ENCODE measurements at regions not wholly inside any gene's neighbourhood (a gene's known extent, or its start where the extent isn't known, plus 50 kb on each side); places are given as distances from the start of the nearest gene placed in this dataset.

DNA sequence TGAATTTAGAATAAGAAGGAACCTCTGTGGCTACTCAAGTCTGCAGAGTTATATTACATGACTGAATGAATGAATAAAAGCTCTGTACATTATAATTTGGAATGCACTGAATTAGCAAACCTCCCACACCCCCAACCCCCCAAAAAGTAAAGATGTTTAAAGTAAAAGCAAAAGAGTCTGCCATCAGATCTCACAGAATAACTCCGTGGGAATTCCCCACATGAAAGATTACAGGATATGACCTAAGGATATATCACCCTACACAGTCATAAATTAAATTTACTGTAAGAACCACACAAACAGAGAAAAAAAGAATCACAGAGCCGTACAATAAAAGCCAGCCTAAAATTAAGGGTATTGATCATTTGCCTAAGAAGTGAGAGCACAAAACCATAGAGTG lies 587.3 kb downstream of the PTPRC start:
- ATAC-seq (peak; percentile 94), DNase-seq (ENCODE audit: low read depth, low spot score) (peak; percentile 16), FAIRE-seq (no peak)
- Histone ChIP-seq H3K27ac (ENCODE audit: control insufficient read depth, insufficient read depth) (peak overlapping the region; percentile 52; the same call in 1 of the 2 replicates), H2AFZ (ENCODE audit: control insufficient read depth, low read depth, low read length) (peak overlapping the region; percentile 94), H3K36me3 (ENCODE audit: control insufficient read depth in 2 of 2, insufficient read depth in 2 of 2, low read length in 1 of 2) (no peaks in the 10 kb centered on the region), H3K4me3 (no peak overlapping the region), H3K4me2 (ENCODE audit: control insufficient read depth, insufficient read depth) (peak overlapping the region; percentile 50), H3K79me2 (ENCODE audit: control insufficient read depth, insufficient read depth, low read length) (no peaks in the 10 kb centered on the region), H3K9me3 (replicated peaks; ENCODE audit: control insufficient read depth, insufficient read depth, low read length) (no peaks in the 10 kb centered on the region), H3K27me3 (replicated peaks in 1 of 2; ENCODE audit: control insufficient read depth in 2 of 2, insufficient read depth in 2 of 2, low read length in 1 of 2) (no peaks in the 10 kb centered on the region), H3K9ac (ENCODE audit: control insufficient read depth, insufficient read depth, low read length) (no peak overlapping the region), H3K4me1 (ENCODE audit: control insufficient read depth, insufficient read depth, low read length) (peaks cover 3% of the 10 kb centered on the region; the same call in 1 of the 2 replicates), H4K20me1 (ENCODE audit: control insufficient read depth, insufficient read depth) (no peaks in the 10 kb centered on the region)
- 0% methylated on average over 2 of the region's 2 CpGs for WGBS (ENCODE audit: insufficient coverage, insufficient replicate concordance, low lambda C conversion rate, missing lambda C conversion rate)
- CTCF ChIA-PET, result interaction anchor here (0.9 to 2.2 kb wide), 6 partner anchors 10 to 289 kb away, joined by 3 to 11 read pairs (median 4); no protein-coding TSS in a partner anchor
- intact Hi-C loops (cut with micrococcal nuclease; ENCODE audit: unreplicated experiment), result loop anchor here (1.0 kb wide), 1 partner anchor 53 kb away; no protein-coding TSS in a partner anchor
- SMC1A ChIA-PET (ENCODE audit: uncharacterized antibody, unreplicated experiment), result interaction anchor here (0.7 to 3.2 kb wide), 10 partner anchors 8 to 296 kb away, joined by 3 to 17 read pairs (median 3); no protein-coding TSS in a partner anchor
- RAD21 ChIA-PET (ENCODE audit: unreplicated experiment), result interaction anchor here (0.5 to 4.6 kb wide), 8 partner anchors 13 to 303 kb away, joined by 3 to 20 read pairs (median 4); no protein-coding TSS in a partner anchor
- no TSS peak for BruUV-seq (replicated peaks)
- POLR2A ChIA-PET, result interaction anchor here (1.5 kb wide), 1 partner anchor 52 kb away, joined by 3 read pairs; no protein-coding TSS in a partner anchor
- in situ Hi-C loops (cut with MboI), result no loop called here
- TF ChIP-seq JUNB (IDR thresholded peaks at IDR 0.05), result peak; percentile 86
- TF ChIP-seq MTA2 (IDR thresholded peaks at IDR 0.05; ENCODE audit: low read depth), result peak; percentile 63
- TF ChIP-seq MYC (IDR thresholded peaks at IDR 0.05; ENCODE audit: insufficient read depth, insufficient read length, insufficient replicate concordance, low read length, severe bottlenecking), result no peak
- TF ChIP-seq ZSCAN29 (IDR thresholded peaks at IDR 0.05), result no peak
- TF ChIP-seq, protein P1, sequence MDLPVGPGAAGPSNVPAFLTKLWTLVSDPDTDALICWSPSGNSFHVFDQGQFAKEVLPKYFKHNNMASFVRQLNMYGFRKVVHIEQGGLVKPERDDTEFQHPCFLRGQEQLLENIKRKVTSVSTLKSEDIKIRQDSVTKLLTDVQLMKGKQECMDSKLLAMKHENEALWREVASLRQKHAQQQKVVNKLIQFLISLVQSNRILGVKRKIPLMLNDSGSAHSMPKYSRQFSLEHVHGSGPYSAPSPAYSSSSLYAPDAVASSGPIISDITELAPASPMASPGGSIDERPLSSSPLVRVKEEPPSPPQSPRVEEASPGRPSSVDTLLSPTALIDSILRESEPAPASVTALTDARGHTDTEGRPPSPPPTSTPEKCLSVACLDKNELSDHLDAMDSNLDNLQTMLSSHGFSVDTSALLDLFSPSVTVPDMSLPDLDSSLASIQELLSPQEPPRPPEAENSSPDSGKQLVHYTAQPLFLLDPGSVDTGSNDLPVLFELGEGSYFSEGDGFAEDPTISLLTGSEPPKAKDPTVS (IDR thresholded peaks at IDR 0.05; ENCODE audit: low read depth, low read length), result no peak
- TF ChIP-seq CBX5 (IDR thresholded peaks at IDR 0.05; ENCODE audit: low read depth), result 0 out of 2 replicates have a peak, but pooled peaks have one; percentile 28
- TF ChIP-seq CREM (IDR thresholded peaks at IDR 0.05; ENCODE audit: low read depth), result peak; percentile 66
- peak; percentile 50; the same call in 1 of the 2 replicates for TF ChIP-seq PML (IDR thresholded peaks at IDR 0.05; ENCODE audit: low read length)
- peak in 1 of 2 experiments; percentile 56; a peak in 1 of 4 replicates for TF ChIP-seq ETV6 (conservative IDR thresholded peaks at IDR 0.05 in 1 of 2, IDR thresholded peaks at IDR 0.05 in 1 of 2; ENCODE audit: borderline replicate concordance in 1 of 2, low read depth in 1 of 2)
- no peak for TF ChIP-seq FOS (IDR thresholded peaks at IDR 0.05; ENCODE audit: borderline replicate concordance, extremely low read depth, insufficient read length)
- TF ChIP-seq ZNF207 (IDR thresholded peaks at IDR 0.05; ENCODE audit: borderline replicate concordance), result no peak
- no peak for TF ChIP-seq CHD4 (IDR thresholded peaks at IDR 0.05)
- TF ChIP-seq GABPA (IDR thresholded peaks at IDR 0.05; ENCODE audit: low read depth), result peak; percentile 57
- TF ChIP-seq, protein P2, sequence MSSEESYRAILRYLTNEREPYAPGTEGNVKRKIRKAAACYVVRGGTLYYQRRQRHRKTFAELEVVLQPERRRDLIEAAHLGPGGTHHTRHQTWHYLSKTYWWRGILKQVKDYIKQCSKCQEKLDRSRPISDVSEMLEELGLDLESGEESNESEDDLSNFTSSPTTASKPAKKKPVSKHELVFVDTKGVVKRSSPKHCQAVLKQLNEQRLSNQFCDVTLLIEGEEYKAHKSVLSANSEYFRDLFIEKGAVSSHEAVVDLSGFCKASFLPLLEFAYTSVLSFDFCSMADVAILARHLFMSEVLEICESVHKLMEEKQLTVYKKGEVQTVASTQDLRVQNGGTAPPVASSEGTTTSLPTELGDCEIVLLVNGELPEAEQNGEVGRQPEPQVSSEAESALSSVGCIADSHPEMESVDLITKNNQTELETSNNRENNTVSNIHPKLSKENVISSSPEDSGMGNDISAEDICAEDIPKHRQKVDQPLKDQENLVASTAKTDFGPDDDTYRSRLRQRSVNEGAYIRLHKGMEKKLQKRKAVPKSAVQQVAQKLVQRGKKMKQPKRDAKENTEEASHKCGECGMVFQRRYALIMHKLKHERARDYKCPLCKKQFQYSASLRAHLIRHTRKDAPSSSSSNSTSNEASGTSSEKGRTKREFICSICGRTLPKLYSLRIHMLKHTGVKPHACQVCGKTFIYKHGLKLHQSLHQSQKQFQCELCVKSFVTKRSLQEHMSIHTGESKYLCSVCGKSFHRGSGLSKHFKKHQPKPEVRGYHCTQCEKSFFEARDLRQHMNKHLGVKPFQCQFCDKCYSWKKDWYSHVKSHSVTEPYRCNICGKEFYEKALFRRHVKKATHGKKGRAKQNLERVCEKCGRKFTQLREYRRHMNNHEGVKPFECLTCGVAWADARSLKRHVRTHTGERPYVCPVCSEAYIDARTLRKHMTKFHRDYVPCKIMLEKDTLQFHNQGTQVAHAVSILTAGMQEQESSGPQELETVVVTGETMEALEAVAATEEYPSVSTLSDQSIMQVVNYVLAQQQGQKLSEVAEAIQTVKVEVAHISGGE (CRISPR knock-in tag; IDR thresholded peaks at IDR 0.05), result no peak
- TF ChIP-seq RUNX3 (IDR thresholded peaks at IDR 0.05; ENCODE audit: low read length), result peak; percentile 60; the same call in 1 of the 2 replicates
- TF ChIP-seq, protein P3, sequence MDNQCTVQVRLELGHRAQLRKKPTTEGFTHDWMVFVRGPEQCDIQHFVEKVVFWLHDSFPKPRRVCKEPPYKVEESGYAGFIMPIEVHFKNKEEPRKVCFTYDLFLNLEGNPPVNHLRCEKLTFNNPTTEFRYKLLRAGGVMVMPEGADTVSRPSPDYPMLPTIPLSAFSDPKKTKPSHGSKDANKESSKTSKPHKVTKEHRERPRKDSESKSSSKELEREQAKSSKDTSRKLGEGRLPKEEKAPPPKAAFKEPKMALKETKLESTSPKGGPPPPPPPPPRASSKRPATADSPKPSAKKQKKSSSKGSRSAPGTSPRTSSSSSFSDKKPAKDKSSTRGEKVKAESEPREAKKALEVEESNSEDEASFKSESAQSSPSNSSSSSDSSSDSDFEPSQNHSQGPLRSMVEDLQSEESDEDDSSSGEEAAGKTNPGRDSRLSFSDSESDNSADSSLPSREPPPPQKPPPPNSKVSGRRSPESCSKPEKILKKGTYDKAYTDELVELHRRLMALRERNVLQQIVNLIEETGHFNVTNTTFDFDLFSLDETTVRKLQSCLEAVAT (IDR thresholded peaks at IDR 0.05), result no peak
- TF ChIP-seq NFIC (IDR thresholded peaks at IDR 0.05; ENCODE audit: low read depth, low read length), result peak; percentile 93
- peak; percentile 82 for TF ChIP-seq ATF7 (IDR thresholded peaks at IDR 0.05; ENCODE audit: low read depth)
- 0 out of 4 replicates have a peak, but pooled peaks of 1 of the 2 experiments have one; percentile 67 for TF ChIP-seq CEBPB (IDR thresholded peaks at IDR 0.05; ENCODE audit: borderline replicate concordance in 1 of 2, low read depth in 2 of 2, low read length in 2 of 2)
